ENCODE measurements at regions not wholly inside any gene's neighbourhood (a gene's known extent, or its start where the extent isn't known, plus 50 kb on each side); places are given as distances from the start of the nearest gene placed in this dataset.

DNA sequence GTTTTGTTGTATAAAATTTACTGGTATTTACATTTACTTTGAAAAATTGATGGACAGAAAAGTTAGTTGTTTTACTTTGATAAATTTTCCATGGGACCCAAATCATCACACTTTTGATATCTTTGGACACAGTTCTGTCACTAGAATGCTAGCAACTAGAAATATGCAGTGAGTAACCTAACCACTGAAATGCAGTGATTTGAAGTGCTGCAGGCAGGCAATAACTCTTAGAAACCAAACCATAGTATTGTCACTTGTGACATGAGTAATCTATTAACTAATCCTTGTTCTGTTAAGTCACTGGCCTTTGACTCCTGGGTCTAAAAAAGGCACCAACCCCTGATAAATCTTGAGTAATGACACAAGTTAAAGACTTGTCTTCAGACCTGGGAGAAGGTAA lies 620.0 kb upstream of the ATXN8OS start:
- ChIA-PET POLR2A (no interaction called here), RAD21 (ENCODE audit: unreplicated experiment) (no interaction called here), SMC1A (ENCODE audit: uncharacterized antibody, unreplicated experiment) (no interaction called here), CTCF (no interaction called here)
- H3K36me3 ChIP-seq (ENCODE audit: control insufficient read depth in 2 of 2, insufficient read depth in 2 of 2, low read length in 1 of 2) = no peaks in the 10 kb centered on the region
- no peaks in the 10 kb centered on the region for H3K79me2 ChIP-seq (ENCODE audit: control insufficient read depth, insufficient read depth, low read length)
- ATAC-seq (no peak), DNase-seq (ENCODE audit: low read depth, low spot score) (no peak), FAIRE-seq (no peak)
- H2AFZ ChIP-seq (ENCODE audit: control insufficient read depth, low read depth, low read length) = no peak overlapping the region
- H3K9me3 ChIP-seq (replicated peaks; ENCODE audit: control insufficient read depth, insufficient read depth, low read length) = no peaks in the 10 kb centered on the region
- intact Hi-C loops (cut with micrococcal nuclease; ENCODE audit: unreplicated experiment) (no loop called here), in situ Hi-C loops (cut with MboI) (no loop called here)
- no TSS peak for BruUV-seq (replicated peaks)
- H3K9ac ChIP-seq (ENCODE audit: control insufficient read depth, insufficient read depth, low read length) = no peak overlapping the region
- no peaks in the 10 kb centered on the region for H3K4me1 ChIP-seq (ENCODE audit: control insufficient read depth, insufficient read depth, low read length)
- no peak overlapping the region for H3K4me3 ChIP-seq
- H4K20me1 ChIP-seq (ENCODE audit: control insufficient read depth, insufficient read depth) = no peaks in the 10 kb centered on the region
- H3K27ac ChIP-seq (ENCODE audit: control insufficient read depth, insufficient read depth) = no peak overlapping the region
- H3K27me3 ChIP-seq (replicated peaks in 1 of 2; ENCODE audit: control insufficient read depth in 2 of 2, insufficient read depth in 2 of 2, low read length in 1 of 2) = no peaks in the 10 kb centered on the region
- H3K4me2 ChIP-seq (ENCODE audit: control insufficient read depth, insufficient read depth) = no peak overlapping the region
- TF ChIP-seq ZNF274 (IDR thresholded peaks at IDR 0.05; ENCODE audit: insufficient read depth, insufficient read length) (no peak), ETV6 (conservative IDR thresholded peaks at IDR 0.05 in 1 of 2, IDR thresholded peaks at IDR 0.05 in 1 of 2; ENCODE audit: borderline replicate concordance in 1 of 2, low read depth in 1 of 2) (no peak), RUNX3 (IDR thresholded peaks at IDR 0.05; ENCODE audit: low read length) (no peak), RBBP5 (conservative IDR thresholded peaks at IDR 0.05) (no peak), POLR2AphosphoS2 (IDR thresholded peaks at IDR 0.05; ENCODE audit: low read depth, low read length) (no peak), SMC3 (IDR thresholded peaks at IDR 0.05; ENCODE audit: borderline replicate concordance, low read length) (no peak), MTA3 (IDR thresholded peaks at IDR 0.05; ENCODE audit: borderline replicate concordance, low read length) (no peak), TCF7 (IDR thresholded peaks at IDR 0.05; ENCODE audit: borderline replicate concordance) (no peak), FOXK2 (IDR thresholded peaks at IDR 0.05) (no peak), CREM (IDR thresholded peaks at IDR 0.05; ENCODE audit: low read depth) (no peak), NFIC (IDR thresholded peaks at IDR 0.05; ENCODE audit: low read depth, low read length) (no peak)
- TF ChIP-seq, protein P1, sequence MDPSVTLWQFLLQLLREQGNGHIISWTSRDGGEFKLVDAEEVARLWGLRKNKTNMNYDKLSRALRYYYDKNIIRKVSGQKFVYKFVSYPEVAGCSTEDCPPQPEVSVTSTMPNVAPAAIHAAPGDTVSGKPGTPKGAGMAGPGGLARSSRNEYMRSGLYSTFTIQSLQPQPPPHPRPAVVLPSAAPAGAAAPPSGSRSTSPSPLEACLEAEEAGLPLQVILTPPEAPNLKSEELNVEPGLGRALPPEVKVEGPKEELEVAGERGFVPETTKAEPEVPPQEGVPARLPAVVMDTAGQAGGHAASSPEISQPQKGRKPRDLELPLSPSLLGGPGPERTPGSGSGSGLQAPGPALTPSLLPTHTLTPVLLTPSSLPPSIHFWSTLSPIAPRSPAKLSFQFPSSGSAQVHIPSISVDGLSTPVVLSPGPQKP (IDR thresholded peaks at IDR 0.05; ENCODE audit: low read depth, low read length) = no peak
- TF ChIP-seq, protein P2, sequence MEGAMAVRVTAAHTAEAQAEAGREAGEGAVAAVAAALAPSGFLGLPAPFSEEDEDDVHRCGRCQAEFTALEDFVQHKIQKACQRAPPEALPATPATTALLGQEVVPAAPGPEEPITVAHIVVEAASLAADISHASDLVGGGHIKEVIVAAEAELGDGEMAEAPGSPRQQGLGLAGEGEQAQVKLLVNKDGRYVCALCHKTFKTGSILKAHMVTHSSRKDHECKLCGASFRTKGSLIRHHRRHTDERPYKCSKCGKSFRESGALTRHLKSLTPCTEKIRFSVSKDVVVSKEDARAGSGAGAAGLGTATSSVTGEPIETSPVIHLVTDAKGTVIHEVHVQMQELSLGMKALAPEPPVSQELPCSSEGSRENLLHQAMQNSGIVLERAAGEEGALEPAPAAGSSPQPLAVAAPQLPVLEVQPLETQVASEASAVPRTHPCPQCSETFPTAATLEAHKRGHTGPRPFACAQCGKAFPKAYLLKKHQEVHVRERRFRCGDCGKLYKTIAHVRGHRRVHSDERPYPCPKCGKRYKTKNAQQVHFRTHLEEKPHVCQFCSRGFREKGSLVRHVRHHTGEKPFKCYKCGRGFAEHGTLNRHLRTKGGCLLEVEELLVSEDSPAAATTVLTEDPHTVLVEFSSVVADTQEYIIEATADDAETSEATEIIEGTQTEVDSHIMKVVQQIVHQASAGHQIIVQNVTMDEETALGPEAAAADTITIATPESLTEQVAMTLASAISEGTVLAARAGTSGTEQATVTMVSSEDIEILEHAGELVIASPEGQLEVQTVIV (IDR thresholded peaks at IDR 0.05; ENCODE audit: borderline replicate concordance, partially characterized antibody) = no peak
- TF ChIP-seq, protein P3, sequence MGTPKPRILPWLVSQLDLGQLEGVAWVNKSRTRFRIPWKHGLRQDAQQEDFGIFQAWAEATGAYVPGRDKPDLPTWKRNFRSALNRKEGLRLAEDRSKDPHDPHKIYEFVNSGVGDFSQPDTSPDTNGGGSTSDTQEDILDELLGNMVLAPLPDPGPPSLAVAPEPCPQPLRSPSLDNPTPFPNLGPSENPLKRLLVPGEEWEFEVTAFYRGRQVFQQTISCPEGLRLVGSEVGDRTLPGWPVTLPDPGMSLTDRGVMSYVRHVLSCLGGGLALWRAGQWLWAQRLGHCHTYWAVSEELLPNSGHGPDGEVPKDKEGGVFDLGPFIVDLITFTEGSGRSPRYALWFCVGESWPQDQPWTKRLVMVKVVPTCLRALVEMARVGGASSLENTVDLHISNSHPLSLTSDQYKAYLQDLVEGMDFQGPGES (IDR thresholded peaks at IDR 0.05) = no peak
- TF ChIP-seq, protein P4, sequence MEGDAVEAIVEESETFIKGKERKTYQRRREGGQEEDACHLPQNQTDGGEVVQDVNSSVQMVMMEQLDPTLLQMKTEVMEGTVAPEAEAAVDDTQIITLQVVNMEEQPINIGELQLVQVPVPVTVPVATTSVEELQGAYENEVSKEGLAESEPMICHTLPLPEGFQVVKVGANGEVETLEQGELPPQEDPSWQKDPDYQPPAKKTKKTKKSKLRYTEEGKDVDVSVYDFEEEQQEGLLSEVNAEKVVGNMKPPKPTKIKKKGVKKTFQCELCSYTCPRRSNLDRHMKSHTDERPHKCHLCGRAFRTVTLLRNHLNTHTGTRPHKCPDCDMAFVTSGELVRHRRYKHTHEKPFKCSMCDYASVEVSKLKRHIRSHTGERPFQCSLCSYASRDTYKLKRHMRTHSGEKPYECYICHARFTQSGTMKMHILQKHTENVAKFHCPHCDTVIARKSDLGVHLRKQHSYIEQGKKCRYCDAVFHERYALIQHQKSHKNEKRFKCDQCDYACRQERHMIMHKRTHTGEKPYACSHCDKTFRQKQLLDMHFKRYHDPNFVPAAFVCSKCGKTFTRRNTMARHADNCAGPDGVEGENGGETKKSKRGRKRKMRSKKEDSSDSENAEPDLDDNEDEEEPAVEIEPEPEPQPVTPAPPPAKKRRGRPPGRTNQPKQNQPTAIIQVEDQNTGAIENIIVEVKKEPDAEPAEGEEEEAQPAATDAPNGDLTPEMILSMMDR (IDR thresholded peaks at IDR 0.05 in 2 of 3, conservative IDR thresholded peaks at IDR 0.05 in 1 of 3; ENCODE audit: control insufficient read depth in 2 of 3, extremely low read depth in 1 of 3, insufficient read depth in 1 of 3, low read depth in 3 of 3, low read length in 3 of 3) = no peak
- TF ChIP-seq, protein P5, sequence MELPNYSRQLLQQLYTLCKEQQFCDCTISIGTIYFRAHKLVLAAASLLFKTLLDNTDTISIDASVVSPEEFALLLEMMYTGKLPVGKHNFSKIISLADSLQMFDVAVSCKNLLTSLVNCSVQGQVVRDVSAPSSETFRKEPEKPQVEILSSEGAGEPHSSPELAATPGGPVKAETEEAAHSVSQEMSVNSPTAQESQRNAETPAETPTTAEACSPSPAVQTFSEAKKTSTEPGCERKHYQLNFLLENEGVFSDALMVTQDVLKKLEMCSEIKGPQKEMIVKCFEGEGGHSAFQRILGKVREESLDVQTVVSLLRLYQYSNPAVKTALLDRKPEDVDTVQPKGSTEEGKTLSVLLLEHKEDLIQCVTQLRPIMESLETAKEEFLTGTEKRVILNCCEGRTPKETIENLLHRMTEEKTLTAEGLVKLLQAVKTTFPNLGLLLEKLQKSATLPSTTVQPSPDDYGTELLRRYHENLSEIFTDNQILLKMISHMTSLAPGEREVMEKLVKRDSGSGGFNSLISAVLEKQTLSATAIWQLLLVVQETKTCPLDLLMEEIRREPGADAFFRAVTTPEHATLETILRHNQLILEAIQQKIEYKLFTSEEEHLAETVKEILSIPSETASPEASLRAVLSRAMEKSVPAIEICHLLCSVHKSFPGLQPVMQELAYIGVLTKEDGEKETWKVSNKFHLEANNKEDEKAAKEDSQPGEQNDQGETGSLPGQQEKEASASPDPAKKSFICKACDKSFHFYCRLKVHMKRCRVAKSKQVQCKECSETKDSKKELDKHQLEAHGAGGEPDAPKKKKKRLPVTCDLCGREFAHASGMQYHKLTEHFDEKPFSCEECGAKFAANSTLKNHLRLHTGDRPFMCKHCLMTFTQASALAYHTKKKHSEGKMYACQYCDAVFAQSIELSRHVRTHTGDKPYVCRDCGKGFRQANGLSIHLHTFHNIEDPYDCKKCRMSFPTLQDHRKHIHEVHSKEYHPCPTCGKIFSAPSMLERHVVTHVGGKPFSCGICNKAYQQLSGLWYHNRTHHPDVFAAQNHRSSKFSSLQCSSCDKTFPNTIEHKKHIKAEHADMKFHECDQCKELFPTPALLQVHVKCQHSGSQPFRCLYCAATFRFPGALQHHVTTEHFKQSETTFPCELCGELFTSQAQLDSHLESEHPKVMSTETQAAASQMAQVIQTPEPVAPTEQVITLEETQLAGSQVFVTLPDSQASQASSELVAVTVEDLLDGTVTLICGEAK (IDR thresholded peaks at IDR 0.05; ENCODE audit: borderline replicate concordance) = no peak
